Osteocyte (in vitro differentiated cells): ENCODE measurements at regions not wholly inside any gene's neighbourhood (a gene's known extent, or its start where the extent isn't known, plus 50 kb on each side); places are given as distances from the start of the nearest gene placed in this dataset.

Source experiments
- DNase-seq: peaks from one replicate; pipeline ENCODE4 v3.0.0; 2021; ENCODE audit warnings: mixed read lengths; ENCODE audit not compliant: unreplicated experiment; ENCODE audit errors: extremely low spot score
- H3K27ac Mint-ChIP-seq: one replicate; pipeline ENCODE4 v1.8.0; 2021; ENCODE audit warnings: mild to moderate bottlenecking, mixed read lengths; ENCODE audit not compliant: unreplicated experiment
- H3K27me3 Mint-ChIP-seq: one replicate; pipeline ENCODE4 v1.8.0; 2021; ENCODE audit warnings: mixed read lengths; ENCODE audit not compliant: unreplicated experiment
- H3K36me3 Mint-ChIP-seq: one replicate; pipeline ENCODE4 v1.8.0; 2021; ENCODE audit warnings: mixed read lengths; ENCODE audit not compliant: unreplicated experiment
- H3K4me1 Mint-ChIP-seq: one replicate; pipeline ENCODE4 v1.8.0; 2021; ENCODE audit warnings: mixed read lengths; ENCODE audit not compliant: unreplicated experiment
- H3K4me3 Mint-ChIP-seq: one replicate; pipeline ENCODE4 v1.8.0; 2021; ENCODE audit warnings: mild to moderate bottlenecking, moderate library complexity, mixed read lengths; ENCODE audit not compliant: unreplicated experiment
- H3K9me3 Mint-ChIP-seq: one replicate; pipeline ENCODE4 v1.8.0; 2021; ENCODE audit warnings: mixed read lengths; ENCODE audit not compliant: unreplicated experiment
- TF ChIP-seq, protein P1 (sequence below): fragments of 200-600 bp; sonication (generic); IDR thresholded peaks from 2 replicates; pipeline ENCODE4 v1.5.0; 2021; ENCODE audit warnings: antibody characterized with exemption, mild to moderate bottlenecking, moderate library complexity

DNA sequence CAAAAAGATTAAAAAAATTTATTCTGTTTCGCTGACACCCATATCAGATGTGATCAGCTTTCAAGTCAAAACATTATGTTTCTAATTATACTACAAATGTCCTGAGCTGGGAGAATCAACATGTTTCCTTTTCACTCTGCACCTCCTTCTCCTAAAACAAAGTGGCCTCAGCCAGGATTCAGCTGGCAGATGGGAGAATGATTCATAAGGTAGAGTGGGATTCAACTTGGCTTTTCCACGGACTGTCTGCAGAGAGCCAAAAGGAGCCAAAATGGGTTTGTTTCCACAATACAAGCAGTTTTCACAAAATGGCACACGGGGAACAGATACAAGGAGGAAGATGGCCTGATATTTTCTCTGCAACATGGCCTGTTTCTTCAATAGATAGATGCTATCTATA, 376.5 kb upstream of the PRKCQ start:
- Mint-ChIP-seq H3K36me3 (no peaks in the 10 kb centered on the region), H3K9me3 (no peaks in the 10 kb centered on the region), H3K27ac (no peak overlapping the region), H3K4me3 (no peak overlapping the region), H3K27me3 (peaks cover 15% of the 10 kb centered on the region), H3K4me1 (peaks cover 22% of the 10 kb centered on the region)
- no peak for DNase-seq
- TF ChIP-seq, protein P1, sequence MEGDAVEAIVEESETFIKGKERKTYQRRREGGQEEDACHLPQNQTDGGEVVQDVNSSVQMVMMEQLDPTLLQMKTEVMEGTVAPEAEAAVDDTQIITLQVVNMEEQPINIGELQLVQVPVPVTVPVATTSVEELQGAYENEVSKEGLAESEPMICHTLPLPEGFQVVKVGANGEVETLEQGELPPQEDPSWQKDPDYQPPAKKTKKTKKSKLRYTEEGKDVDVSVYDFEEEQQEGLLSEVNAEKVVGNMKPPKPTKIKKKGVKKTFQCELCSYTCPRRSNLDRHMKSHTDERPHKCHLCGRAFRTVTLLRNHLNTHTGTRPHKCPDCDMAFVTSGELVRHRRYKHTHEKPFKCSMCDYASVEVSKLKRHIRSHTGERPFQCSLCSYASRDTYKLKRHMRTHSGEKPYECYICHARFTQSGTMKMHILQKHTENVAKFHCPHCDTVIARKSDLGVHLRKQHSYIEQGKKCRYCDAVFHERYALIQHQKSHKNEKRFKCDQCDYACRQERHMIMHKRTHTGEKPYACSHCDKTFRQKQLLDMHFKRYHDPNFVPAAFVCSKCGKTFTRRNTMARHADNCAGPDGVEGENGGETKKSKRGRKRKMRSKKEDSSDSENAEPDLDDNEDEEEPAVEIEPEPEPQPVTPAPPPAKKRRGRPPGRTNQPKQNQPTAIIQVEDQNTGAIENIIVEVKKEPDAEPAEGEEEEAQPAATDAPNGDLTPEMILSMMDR: no peak

DNA sequence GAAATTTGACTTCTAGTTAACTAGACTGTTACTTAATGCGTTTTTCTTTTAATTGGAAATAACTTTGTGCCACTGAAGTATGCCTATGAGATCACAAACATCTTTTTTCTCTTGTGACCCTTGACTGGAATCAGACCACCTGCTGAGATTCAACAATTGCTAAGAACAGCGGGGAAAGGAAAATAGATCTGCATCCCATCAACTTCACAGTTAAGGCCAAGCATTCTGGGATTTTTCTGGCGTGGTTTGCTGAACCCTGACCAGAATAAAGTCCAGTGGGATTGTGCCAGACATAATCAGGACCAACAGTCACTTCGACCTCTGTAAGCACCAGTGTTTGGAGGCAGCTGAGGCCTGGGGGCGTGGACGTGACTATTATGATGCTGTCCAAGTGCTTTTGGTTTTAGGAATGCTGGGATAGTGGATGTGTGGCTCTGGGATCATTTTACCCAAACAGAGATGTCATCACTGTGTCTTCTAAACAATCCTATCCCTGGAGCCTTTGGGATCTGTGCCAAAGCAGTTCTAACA, 373.3 kb upstream of the PRKCQ start:
- Mint-ChIP-seq H3K27me3 (peaks cover 6% of the 10 kb centered on the region), H3K9me3 (no peaks in the 10 kb centered on the region), H3K27ac (peak overlapping the region; percentile 62), H3K4me3 (no peak overlapping the region), H3K4me1 (peaks cover 22% of the 10 kb centered on the region), H3K36me3 (no peaks in the 10 kb centered on the region)
- peak; percentile 85 for DNase-seq
- TF ChIP-seq, protein P1: no peak

- no peak for DNase-seq
- peaks cover 13% of the 10 kb centered on the region for H3K27me3 Mint-ChIP-seq
- peaks cover 4% of the 10 kb centered on the region for H3K9me3 Mint-ChIP-seq
- no peak overlapping the region for H3K4me3 Mint-ChIP-seq
- H3K36me3 Mint-ChIP-seq: no peaks in the 10 kb centered on the region
- TF ChIP-seq, protein P1: no peak
- peaks cover 21% of the 10 kb centered on the region for H3K4me1 Mint-ChIP-seq
- no peak overlapping the region for H3K27ac Mint-ChIP-seq
These were observed 371.7 kb upstream of the PRKCQ start for GRCh38 chr10:6951732-6952131.

DNA sequence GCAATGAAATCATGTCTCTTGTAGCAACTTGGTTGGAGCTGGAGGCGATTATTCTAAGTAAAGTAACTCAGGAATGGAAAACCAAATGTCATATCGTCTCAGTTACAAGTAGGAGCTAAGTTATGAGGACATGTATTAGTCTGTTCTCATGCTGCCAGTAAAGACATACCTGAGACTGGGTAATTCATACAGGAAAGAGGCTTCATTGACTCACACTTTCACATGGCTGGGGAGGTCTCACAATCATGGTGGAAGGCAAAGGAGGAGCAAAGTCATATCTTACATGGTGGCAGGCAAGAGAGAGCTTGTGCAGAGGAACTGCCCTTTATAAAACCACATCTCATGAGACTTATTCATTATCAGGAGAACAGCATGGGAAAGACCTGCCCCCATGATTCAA, 370.1 kb upstream of the PRKCQ start:
- Mint-ChIP-seq H3K27ac (no peak overlapping the region), H3K4me3 (no peak overlapping the region), H3K36me3 (no peaks in the 10 kb centered on the region), H3K9me3 (peaks cover 13% of the 10 kb centered on the region), H3K4me1 (peaks cover 14% of the 10 kb centered on the region), H3K27me3 (peaks cover 26% of the 10 kb centered on the region)
- TF ChIP-seq, protein P1: no peak
- no peak for DNase-seq

- Mint-ChIP-seq H3K27me3 (peaks cover 43% of the 10 kb centered on the region), H3K9me3 (peaks cover 13% of the 10 kb centered on the region), H3K4me3 (no peak overlapping the region), H3K36me3 (no peaks in the 10 kb centered on the region), H3K27ac (no peak overlapping the region), H3K4me1 (no peaks in the 10 kb centered on the region)
- TF ChIP-seq, protein P1: no peak
- no peak for DNase-seq
These were observed 364.4 kb upstream of the PRKCQ start for GRCh38 chr10:6944436-6944835.
